ENCODE measurements at regions not wholly inside any gene's neighbourhood (a gene's known extent, or its start where the extent isn't known, plus 50 kb on each side); places are given as distances from the start of the nearest gene placed in this dataset.
"Not testable (repeated sequence)": the region's sequence is repeated elsewhere in the genome, so short reads cannot be mapped to it uniquely, and the experiment has no call there.

DNA sequence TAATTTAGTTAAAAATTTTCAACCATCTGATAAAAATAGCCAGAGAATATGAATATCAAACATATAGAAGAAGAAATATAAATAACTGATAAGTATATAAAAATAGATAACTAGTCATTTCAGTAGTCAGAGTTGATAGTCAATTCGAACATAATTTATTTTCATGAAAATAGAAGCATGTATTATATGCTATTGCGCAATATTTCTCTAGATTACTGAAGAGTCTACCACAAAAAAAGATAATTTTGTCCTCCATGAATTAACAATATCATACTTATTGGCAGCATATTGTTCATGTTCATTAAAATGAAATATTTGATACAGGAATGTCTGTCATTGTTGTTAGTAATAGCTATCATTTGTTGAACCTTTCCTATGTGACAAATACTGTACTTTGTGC lies 376.2 kb upstream of the TOM1L1 start:
- no peak for DNase-seq

DNA sequence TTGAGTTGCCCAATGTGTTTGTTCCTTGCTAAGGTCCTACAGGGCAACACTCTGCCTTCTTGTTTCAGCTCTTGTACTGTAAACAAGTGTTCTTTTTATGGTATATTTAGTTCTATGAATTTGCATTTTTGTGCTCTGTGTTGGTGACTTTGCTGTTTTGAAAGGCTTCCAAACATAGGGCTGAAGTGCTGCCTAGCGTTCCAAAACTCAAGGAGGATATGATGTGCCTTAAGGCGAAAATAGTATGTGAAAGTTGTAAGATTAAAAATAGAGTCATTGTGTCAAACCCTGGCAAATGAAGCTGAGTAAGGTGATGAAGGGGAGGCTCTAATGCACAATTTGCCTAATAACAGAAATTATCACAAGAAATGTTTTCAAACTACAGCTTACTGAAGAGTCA lies 372.7 kb upstream of the TOM1L1 start:
- no peak for DNase-seq

DNA sequence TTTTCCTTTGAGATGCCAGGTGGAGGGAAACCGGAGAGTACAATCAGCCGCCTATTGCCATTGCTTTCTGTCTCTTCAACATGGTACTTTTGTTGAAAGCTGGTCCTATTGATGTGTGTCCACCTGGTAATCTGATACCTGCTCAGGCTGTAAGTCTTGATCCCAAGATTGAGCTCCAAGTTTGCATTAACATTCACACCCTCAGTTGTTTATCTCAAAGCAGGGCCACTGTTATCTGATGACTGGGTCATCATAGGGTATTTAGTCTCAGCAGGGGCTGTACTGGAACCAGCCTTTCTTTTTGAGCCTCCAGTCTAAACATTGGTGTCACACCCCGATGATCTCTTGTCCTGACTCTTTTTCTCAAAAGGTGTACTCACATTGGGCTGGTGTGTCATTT lies 370.3 kb upstream of the TOM1L1 start:
- no peak for DNase-seq

DNA sequence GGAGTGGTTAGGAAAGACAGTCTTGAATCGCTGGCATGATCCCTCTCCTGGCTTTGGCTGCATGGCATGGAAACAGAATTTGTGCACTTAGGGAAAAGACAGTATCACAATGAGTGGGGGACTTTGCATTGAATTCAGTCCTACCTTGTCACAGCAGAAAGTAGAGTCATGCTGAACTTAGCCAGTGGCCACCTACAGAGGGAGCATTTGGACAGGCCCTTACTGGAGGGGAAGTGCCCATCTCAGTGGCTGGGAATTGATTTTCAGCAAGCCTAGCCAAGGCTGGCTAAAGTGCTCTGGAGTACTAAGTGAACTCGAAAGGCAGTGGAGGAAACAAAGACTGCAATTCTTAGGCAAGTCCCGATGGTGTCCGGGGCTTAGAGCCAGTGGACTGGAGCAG lies 364.3 kb upstream of the TOM1L1 start:
- DNase-seq, result no peak

DNA sequence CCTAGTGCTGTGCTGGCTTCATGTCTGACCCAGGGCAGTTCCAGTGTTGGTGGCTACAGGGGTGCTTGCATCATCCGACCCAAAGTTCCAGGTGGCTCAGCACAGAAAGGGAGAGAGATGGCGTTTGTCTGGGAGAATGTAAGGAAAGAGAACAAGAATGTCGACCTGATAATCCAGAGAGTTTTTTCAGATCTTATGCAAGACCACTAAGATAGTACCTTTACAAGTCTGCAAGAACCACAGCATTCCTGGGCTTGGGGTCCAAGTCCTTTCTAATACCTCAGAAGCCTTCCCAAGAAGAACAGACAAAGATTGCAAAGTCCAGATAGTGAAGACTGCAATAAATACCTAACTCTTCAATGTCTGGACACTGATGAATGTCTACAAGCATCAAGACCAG lies 363.0 kb upstream of the TOM1L1 start:
- DNase-seq, result no peak

DNA sequence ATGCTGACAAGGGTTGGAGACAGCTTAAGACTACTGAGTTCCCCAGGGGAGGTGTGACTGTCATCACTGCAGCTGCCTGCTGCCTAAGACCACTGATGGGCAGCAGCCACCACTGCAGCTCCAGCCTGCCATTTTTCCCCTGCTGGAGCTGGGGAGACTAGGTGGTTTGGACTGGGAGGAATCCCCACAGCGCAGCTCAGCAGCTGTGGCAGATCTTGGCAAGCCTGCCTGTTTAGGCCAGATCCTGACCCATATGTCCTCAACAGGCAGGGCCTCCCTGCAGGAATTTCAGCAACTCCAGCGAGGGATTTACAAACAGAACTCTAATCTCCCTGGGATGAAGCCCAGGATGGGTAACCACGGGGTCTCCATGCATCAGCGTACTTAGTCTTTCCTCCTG lies 356.4 kb upstream of the TOM1L1 start:
- DNase-seq, result no peak

DNA sequence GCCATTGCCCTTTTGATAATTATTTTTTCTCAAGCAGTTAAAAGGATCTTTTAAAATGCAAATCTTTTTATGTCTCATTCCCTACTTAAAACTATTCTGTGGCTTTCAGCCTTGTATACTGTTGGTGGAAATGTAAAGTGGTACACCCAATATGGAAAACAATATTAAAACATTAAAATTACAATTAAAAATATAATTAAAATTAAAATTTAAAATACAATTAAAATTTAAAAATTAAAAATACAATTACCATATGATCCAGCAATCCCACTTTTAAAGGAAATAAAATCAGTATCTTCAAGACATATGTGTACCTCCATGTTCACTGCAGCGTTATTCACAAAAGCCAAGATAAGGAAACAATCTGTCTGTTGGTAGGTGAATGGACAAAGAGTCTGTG lies 340.8 kb upstream of the TOM1L1 start:
- no peak for DNase-seq

DNA sequence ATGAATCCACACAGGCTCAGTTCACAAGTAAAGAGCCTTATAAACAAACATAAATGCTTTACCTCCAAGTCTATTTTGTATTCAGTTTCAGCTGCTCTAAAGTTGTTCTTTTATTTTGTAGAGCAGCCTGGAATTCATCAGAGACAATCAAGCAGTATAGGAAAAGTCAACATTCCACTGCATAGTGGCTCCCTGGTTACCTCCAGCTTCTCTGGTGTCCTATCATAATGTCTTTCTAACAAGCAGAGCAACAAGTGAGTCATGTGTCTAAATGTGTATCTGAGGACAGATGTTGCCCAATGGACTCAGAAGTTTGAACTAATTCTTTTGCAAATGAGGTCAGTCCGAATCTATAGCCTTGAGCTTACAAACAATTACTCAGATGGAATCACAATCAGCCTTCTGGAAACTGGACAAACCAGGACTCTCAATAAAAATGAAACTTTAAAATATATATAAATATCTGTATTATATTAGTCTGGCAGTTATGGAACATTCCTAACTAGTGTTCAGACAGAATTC lies 292.0 kb upstream of the TOM1L1 start:
- DNase-seq, result no peak

DNA sequence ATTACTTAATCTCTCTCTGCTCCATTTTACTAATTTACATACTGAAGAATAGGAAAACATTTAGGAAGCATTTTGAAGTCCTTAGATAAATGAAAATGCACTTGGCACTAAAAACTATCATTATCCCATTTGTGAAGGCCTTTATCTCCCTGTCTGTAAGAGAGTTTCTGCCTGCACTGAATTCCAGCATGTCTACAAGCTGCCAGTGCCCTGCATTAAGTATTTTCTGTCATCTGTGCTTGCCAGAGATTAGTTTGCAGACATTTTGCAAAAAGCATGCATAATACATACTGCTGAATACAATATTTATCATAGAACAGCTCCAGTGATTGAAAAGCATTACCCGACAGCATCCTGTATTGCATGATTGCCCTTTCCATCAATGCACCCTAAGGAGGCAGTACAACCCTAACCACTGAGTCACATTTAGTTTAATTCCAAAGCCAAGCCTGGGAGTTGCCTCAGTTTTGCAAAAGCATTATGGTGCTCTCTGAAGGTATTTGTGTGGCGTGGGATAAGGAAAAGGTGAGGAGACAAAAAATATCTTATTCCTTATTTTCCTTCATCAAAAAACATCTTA lies 280.2 kb upstream of the TOM1L1 start:
- DNase-seq, result no peak

DNA sequence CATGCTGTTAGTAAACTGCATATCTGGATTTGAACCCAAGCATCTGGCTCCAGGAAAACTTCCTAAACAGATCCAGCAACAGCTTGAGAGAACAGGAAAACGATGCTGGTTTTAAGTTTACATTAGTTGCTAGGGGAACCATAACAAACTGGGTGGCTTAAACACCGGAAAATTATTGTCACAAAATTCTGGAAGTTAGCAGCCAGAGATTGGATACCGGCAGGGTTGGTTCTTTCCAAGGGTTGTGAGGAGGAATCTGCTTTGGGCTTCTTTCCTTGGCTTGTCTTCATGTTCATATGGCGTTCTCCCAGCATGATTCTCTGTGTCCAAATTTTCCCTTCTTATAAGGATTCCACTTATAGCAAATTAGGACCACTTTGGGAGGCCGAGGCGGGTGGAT lies 276.9 kb upstream of the TOM1L1 start:
- no peak for DNase-seq

DNA sequence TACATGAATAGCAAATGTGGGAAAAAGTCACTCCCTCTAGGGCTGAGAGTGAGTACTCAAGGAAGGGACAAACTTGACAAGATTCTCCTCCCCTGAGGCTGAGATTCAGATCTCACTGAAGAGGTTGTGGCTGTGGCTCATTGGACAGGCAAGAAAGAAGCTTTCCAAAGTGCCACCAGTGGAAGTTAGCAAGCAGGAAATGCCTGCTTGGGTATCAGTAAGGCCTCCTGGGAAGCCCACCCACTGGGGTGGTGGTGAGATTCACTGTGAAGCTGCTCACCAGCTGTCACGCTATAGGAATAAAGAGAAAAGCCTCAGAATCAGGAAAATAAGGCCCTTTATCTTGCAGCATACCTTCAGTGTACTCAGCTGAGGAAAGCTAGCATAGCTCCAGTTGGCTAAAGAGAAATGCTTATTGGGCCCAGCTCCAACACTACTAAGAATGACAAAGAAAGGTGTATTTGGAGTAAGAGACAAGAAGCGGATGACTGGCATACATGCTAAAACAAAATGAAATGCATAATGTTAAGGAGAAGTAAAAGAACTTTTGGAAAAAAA lies 274.4 kb upstream of the TOM1L1 start:
- DNase-seq, result no peak

DNA sequence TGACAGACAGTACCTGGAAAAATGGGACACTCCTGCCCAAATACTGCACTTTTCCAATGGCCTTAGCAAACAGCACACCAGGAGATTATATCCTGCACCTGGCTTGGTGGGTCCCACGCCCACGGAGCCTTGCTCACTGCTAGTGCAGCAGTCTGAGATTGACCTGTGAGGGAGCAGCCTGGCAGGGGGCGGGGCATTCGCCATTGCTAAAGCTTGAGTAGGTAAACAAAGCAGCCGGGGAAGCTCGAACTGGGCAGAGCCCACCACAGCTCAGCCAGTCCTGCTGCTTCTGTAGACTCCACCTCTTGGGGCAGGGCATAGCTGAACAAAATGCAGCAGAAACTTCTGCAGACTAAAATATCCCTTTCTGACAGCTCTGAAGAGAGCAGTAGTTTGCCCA lies 261.2 kb upstream of the TOM1L1 start:
- not testable (repeated sequence) for DNase-seq

DNA sequence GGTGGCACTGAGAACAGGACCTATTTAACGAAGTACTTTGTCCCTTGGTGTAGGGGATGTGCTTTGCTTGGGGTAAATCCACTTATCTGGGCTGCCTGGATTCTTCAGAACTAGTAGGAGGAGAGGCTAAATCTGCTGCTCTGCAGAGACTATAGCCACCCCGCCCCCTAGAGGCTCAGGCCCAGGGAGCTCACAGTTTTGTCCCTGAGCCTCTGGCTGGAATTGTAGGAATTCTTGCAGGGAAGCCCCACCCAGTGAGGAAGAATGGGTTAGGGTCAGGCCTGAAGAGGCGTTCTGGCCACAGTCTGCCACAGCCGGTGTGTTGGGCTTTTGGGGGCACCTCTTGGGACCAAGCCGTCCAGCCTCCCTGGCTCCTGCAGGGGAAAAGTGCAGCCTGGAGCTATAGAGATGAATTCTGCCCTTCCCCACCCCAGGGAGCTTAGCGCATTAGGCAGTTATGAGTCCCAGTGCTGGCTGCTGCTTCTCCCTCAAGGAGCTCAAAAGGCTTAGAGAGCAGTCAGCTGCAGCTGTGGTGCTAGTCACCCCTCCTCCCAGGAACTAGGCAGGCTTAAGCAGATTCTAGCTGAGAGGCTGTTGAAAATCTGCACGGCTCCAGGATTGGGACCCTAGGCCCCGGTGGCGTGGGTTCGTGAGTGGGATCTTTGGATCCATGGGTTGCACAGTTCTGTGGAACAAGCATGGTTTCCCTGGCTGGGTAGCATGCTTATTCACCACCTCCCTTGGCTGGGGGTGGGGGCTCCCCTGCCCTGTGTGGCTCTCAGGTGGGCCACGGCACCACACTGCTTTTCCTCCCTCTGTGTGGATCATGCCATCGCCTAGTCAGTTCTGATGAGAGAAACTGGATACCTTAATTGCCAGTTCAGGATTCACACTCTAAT lies 237.4 kb upstream of the TOM1L1 start:
- DNase-seq, result no peak

DNA sequence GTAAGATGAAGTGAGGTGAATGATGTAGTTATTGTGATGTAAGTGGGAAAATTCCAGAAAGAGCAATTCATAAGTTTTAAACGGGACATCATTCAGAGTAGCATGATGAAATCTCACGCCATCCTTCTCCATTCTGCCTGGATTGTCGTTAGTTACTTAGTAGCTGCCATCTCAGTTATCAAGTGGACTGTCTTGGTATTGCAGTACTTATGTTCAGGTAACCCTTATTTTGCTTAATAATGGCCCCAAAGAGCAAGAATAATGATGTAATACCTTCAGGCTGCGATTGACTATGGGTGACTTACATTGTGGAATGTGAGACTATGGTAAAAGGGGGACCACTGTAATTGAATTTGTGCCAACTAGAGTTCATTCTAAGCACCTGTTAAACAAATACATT lies 234.1 kb upstream of the TOM1L1 start:
- DNase-seq, result no peak

DNA sequence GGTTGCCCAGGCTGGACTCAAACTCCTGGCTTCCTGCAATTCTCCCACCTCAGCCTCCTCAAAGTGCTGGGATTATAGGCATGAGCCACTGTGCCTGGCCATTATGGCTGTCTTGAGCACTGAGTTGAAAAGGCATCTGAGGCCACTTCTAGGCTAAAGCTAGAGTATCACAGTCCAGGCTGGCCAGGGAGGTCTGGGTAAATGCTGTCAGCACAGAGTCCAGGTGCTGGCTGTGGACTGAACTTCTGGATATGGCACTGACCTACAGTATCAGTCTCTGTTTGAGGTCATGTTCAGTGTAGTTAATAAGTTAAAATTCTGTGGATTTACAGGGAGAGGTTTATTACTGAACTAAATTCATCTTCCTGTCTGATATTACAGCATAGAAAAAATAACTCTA lies 222.5 kb upstream of the TOM1L1 start:
- DNase-seq, result no peak

DNA sequence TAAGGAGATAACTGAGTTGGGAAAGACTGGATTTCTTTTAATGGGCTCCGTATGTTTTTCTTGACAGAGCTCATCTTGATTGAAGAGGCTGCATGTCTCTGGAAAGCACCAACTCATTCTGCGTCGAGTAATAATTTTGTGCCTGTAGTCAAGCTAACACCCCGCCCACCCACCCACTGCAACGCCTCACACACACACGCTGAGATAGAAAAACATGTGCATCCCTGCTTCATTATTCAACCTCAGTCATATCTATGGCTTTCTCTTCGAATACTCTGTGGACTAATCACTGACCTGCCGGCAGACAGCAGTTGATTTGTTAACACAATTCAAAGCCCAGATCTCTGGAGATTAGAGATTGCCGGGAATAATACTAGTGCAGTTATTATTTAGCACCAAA lies 220.2 kb upstream of the TOM1L1 start:
- DNase-seq, result no peak

DNA sequence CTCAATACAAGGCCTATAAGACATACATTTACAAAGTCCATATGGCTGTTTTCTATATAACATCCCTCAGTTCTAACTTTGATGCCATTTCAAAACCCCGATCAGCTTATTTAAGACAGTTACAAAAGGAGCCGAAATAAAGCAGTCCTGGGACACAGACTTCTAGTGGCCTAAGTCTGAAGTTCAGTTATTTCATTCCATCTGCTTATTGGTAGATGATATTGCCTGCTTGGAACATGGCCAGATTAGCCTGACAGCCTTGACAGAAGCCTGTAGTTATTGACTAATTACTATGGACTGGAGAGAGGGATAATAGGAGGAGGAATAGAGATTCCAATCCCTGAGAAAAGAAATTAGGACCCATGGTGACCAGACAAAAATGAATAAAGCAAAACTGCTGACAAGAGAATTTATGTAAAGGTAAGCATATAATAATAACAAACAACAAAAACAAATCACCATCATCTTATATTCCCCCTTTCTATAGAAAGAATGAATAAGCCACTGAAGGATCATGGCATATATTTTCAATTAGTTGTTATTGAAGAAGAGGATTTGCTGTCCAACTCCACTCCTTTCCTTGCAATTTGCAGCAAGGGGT lies 206.3 kb upstream of the TOM1L1 start:
- no peak for DNase-seq

DNA sequence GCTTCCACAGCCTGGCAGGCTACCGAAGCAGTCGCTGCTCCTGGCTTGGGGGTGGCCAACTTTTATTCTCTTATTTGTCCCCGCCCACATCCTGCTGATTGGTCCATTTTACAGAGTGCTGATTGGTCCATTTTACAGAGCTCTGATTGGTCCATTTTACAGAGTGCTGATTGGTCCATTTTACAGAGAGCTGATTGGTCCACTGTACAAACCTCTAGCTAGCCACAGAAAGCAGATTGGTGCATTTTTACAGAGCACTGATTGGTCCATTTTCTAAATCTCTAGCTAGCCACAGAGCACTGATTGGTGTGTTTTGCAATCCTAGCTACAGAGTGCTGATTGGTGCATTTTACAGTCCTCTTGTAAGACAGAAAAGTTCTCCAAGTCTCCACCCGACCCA lies 187.9 kb upstream of the TOM1L1 start:
- not testable (repeated sequence) for DNase-seq

DNA sequence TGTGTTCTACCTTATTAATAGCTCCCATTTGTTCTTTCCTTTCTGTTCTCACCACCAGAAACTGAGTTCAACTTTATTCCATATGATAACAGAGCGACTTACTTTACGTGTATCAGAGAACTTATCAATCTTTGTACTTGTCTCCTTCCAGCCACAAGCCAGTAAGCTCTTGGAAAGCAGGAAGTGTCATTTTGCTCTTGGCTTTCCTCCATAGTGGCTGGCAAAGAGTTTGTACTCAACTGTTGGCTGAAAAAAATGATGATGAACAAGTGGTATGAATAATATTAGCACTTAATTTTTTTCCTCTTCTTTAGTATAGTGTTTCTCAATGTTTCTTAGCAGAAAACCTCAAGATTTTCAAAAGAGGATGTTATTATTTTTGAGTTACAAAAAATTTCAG lies 182.4 kb upstream of the TOM1L1 start:
- DNase-seq, result no peak

DNA sequence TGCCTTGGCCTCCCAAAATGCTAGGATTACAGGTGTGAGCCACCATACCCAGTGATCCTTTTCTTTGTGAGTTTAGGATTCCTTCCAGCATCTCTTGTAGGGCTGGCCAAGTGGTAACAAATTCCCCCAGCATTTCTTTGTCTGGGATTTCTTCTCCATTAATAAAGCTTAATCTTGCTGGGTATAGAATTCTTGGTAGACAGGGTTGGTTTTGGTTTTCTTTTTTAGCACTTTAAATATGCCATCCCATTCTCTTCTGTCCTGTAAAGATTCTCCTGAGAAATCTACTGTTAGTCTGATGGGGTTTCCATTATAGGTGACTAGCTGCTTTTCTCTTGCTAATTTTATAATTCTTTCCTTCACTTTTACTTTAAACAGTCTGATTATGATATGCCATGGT lies 173.0 kb upstream of the TOM1L1 start:
- no peak for DNase-seq

DNA sequence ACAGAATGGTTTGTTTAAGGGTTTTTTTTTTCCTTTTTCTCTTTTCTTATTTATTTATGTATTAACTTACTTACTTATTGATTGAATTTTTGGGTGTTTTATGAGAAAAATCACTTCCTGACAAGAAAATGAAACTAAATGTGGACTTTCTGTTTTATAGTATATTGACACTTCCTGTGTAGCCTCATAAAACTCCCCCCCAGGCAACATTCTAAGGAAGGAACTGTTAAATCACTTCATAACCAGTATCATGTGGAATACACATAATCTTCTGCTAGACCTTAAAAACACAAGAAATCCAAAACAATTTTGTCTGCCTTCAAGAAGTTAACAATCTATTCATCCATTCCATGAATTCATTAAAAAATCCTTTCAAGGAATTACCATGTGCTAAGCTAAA lies 164.1 kb upstream of the TOM1L1 start:
- no peak for DNase-seq

DNA sequence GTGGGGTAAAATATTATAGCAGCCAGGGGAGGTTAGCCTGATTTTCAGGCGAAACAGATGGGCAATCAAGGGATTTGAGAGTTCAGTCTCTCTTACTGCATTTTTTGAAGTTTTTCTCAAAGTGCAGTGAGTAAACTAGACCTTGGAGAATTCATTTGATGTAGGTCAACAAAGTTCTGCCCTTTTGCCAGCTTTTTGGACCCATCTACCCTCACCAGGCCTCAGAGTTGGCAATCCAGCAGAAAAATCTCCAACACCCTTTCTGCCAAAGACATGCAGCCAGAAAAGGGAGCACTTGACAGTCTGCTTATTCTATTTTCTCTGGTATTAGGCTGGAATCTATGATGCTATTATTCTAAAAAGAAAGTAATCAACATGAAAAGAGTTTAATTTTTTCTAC lies 162.2 kb upstream of the TOM1L1 start:
- DNase-seq, result no peak

DNA sequence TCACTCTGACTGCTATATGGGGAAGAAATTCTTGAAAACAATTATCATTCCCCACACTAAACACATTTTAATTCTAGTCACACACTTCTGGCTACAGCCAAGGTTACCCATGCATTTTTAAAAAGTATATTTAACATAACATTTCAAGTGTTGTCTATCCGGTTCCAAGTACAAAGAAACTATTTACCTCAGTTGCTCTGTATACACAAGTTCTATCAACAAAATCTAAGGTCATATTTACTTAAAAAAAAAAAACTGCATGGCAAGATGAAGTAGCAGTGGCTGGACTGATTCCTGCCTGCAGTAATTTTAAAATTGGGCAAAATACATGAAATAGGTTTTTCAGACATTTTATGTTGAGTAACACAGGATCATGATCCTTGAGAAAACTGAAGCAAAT lies 155.9 kb upstream of the TOM1L1 start:
- no peak for DNase-seq

DNA sequence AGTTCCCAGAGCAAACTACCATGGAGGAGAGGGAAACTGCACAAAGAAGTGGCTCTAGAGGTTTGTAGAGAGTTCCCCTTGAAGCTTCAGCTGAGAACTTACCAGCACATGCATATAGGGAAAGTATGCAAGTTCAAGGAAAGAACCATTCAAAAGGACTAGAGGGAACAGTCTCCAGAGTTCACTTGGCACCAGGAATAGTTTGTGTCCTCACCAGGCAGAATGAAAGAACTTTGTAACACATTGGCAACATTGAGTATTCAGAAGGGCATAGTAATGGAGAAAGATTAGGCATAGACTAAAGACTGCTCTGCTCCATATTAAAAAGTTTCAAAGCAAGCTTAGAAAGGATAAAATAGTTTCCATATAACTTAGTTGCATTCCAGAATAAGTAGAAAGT lies 155.4 kb upstream of the TOM1L1 start:
- no peak for DNase-seq

Measured in NCI-H510A (cell line).